Hepatocyte (in vitro differentiated cells): ENCODE measurements at regions not wholly inside any gene's neighbourhood (a gene's known extent, or its start where the extent isn't known, plus 50 kb on each side); places are given as distances from the start of the nearest gene placed in this dataset.

ENCODE experiments used
- DNase-seq: peaks from one replicate; pipeline ENCODE4 v3.0.0-alpha.2; 2016; ENCODE audit warnings: low spot score
- H2AFZ ChIP-seq: fragments of 200-600 bp; sonication (generic); 2 replicates; pipeline ENCODE4 v1.6.0; 2016; ENCODE audit warnings: antibody characterized with exemption, mild to moderate bottlenecking
- H3K27ac ChIP-seq: fragments of 200-600 bp; sonication (generic); 2 replicates; pipeline ENCODE4 v1.5.1; 2016; ENCODE audit warnings: mild to moderate bottlenecking
- H3K27me3 ChIP-seq: fragments of 200-600 bp; sonication (generic); 2 replicates; pipeline ENCODE4 v1.6.1; 2016
- H3K36me3 ChIP-seq: fragments of 200-600 bp; sonication (generic); replicated peaks from 2 replicates; pipeline ENCODE4 v1.5.1; 2016; ENCODE audit warnings: low read depth; ENCODE audit not compliant: insufficient read depth
- H3K4me1 ChIP-seq: fragments of 200-600 bp; sonication (generic); 2 replicates; pipeline ENCODE4 v1.5.1; 2016; ENCODE audit warnings: mild to moderate bottlenecking, moderate library complexity; ENCODE audit not compliant: insufficient read depth
- H3K4me2 ChIP-seq: fragments of 200-600 bp; sonication (generic); 2 replicates; pipeline ENCODE4 v1.6.0; 2016
- H3K4me3 ChIP-seq: fragments of 200-600 bp; sonication (generic); 2 replicates; pipeline ENCODE4 v1.5.1; 2016; ENCODE audit warnings: mild to moderate bottlenecking
- H3K79me2 ChIP-seq: fragments of 200-600 bp; sonication (generic); 2 replicates; pipeline ENCODE4 v1.6.0; 2017; ENCODE audit warnings: mild to moderate bottlenecking
- H3K9me2 ChIP-seq: fragments of 200-600 bp; sonication (generic); replicated peaks from 2 replicates; pipeline ENCODE4 v1.6.0; 2017; ENCODE audit warnings: mild to moderate bottlenecking; ENCODE audit not compliant: insufficient read depth
- H3K9me3 ChIP-seq: fragments of 200-600 bp; sonication (generic); 2 replicates; pipeline ENCODE4 v1.5.1; 2016; ENCODE audit warnings: low read depth, mild to moderate bottlenecking
- H4K20me1 ChIP-seq: fragments of 200-600 bp; sonication (generic); 2 replicates; pipeline ENCODE4 v1.6.0; 2016; ENCODE audit warnings: mild to moderate bottlenecking; ENCODE audit not compliant: insufficient read depth, poor library complexity, severe bottlenecking
- EZH2 ChIP-seq: fragments of 200-600 bp; sonication (generic); IDR thresholded peaks from 2 replicates; pipeline ENCODE4 v1.6.1; 2016; ENCODE audit warnings: antibody characterized with exemption, mild to moderate bottlenecking, borderline replicate concordance
- EZH2phosphoT487 ChIP-seq: fragments of 200-600 bp; sonication (generic); IDR thresholded peaks from one replicate; pipeline ENCODE4 v1.6.1; 2018; ENCODE audit warnings: antibody characterized with exemption, mild to moderate bottlenecking, low read depth, moderate library complexity; ENCODE audit not compliant: unreplicated experiment, severe bottlenecking
- WGBS: methylation state at CpG from one replicate; pipeline ENCODE4 v1.1.6; 2016; ENCODE audit warnings: low lambda C conversion rate; ENCODE audit errors: missing lambda C conversion rate; 5-methylcytosine and 5-hydroxymethylcytosine counted together
- TF ChIP-seq, protein P1 (sequence below): fragments of 200-600 bp; sonication (generic); IDR thresholded peaks from 2 replicates; pipeline ENCODE4 v1.5.1; 2016; ENCODE audit warnings: antibody characterized with exemption, mild to moderate bottlenecking; ENCODE audit not compliant: poor library complexity

DNA sequence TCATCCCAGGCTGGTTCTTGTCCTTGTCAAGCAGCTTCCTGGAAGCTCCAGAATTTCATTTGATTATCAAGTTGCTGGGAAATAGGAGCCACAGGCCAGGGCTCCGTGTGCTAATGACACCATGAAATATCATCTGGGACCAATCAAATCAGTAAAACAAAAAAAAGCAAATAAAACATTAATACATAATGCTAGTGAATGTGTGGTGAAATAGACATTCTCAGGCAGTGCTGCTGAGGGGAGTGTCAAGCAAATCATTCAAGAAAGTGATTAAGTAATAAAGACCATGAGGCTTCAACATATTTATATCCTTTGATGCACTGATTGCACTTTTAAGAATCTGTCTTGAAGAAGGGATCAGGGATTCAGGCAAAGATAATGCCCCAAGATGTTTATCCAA, 213.7 kb downstream of the MATN1 start:
- WGBS: 35% methylated on average over 1 of the region's 1 CpG
- TF ChIP-seq, protein P1, sequence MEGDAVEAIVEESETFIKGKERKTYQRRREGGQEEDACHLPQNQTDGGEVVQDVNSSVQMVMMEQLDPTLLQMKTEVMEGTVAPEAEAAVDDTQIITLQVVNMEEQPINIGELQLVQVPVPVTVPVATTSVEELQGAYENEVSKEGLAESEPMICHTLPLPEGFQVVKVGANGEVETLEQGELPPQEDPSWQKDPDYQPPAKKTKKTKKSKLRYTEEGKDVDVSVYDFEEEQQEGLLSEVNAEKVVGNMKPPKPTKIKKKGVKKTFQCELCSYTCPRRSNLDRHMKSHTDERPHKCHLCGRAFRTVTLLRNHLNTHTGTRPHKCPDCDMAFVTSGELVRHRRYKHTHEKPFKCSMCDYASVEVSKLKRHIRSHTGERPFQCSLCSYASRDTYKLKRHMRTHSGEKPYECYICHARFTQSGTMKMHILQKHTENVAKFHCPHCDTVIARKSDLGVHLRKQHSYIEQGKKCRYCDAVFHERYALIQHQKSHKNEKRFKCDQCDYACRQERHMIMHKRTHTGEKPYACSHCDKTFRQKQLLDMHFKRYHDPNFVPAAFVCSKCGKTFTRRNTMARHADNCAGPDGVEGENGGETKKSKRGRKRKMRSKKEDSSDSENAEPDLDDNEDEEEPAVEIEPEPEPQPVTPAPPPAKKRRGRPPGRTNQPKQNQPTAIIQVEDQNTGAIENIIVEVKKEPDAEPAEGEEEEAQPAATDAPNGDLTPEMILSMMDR: no peak

DNA sequence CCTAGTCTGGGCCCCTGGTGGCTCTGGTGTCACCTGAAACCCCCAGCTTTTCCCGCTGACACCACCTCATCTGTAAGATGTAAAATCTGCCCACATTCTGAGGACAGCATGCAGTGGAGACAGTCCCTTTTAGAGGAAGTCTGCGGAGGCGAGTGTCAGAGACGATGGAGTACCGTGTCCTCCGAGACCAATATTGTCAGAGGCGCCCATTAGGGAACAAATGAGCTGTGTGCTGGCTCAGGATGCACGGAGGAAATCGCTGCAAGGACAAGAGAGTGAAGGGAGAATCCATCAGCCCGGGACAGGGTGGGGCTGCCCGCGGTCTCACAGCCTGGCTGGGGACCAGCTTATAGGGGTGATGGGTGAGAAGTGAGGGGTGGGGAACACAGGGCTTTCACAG, 214.8 kb downstream of the MATN1 start:
- no peak overlapping the region for H2AFZ ChIP-seq
- TF ChIP-seq EZH2phosphoT487: no peak
- TF ChIP-seq, protein P1: no peak
- no peaks in the 10 kb centered on the region for H3K36me3 ChIP-seq
- no peaks in the 10 kb centered on the region for H3K4me1 ChIP-seq
- no peaks in the 10 kb centered on the region for H3K9me3 ChIP-seq
- no peaks in the 10 kb centered on the region for H4K20me1 ChIP-seq
- no peaks in the 10 kb centered on the region for H3K27me3 ChIP-seq
- H3K4me2 ChIP-seq: no peak overlapping the region
- H3K79me2 ChIP-seq: no peaks in the 10 kb centered on the region
- DNase-seq: no peak
- H3K27ac ChIP-seq: no peak overlapping the region
- no peaks in the 10 kb centered on the region for H3K9me2 ChIP-seq
- WGBS: 82% methylated on average over 12 of the region's 12 CpGs
- no peak overlapping the region for H3K4me3 ChIP-seq

More for the DNA sequence above, 213.7 kb downstream of the MATN1 start:
- no peak overlapping the region for H3K4me2 ChIP-seq
- no peaks in the 10 kb centered on the region for H3K36me3 ChIP-seq
- no peak for DNase-seq
- H3K9me2 ChIP-seq: no peaks in the 10 kb centered on the region
- H3K9me3 ChIP-seq: no peaks in the 10 kb centered on the region
- H2AFZ ChIP-seq: no peak overlapping the region
- no peaks in the 10 kb centered on the region for H3K27me3 ChIP-seq
- H3K79me2 ChIP-seq: no peaks in the 10 kb centered on the region
- no peak overlapping the region for H3K4me3 ChIP-seq
- H4K20me1 ChIP-seq: no peaks in the 10 kb centered on the region
- H3K27ac ChIP-seq: no peak overlapping the region
- no peaks in the 10 kb centered on the region for H3K4me1 ChIP-seq

DNA sequence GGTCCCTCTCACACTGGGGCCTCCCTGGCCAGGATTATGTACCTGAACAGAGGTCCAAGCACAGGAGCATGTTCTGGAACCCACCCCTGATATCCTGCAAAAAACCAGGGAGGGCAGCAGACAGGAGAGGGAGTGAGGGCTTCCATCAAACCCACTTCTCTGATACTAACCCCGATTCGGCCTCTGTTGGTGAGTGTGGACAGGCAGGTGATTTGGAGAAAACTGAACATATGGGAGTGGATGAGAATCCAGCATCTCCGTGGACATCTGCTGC, 215.3 kb downstream of the MATN1 start:
- Histone ChIP-seq H3K79me2 (no peaks in the 10 kb centered on the region), H3K27me3 (no peaks in the 10 kb centered on the region), H3K36me3 (no peaks in the 10 kb centered on the region), H2AFZ (no peak overlapping the region), H3K4me2 (no peak overlapping the region), H3K4me1 (no peaks in the 10 kb centered on the region), H3K9me3 (no peaks in the 10 kb centered on the region), H3K9me2 (no peaks in the 10 kb centered on the region), H3K4me3 (no peak overlapping the region), H3K27ac (no peak overlapping the region), H4K20me1 (no peaks in the 10 kb centered on the region)
- DNase-seq: no peak
- 87% methylated on average over 3 of the region's 3 CpGs for WGBS
- TF ChIP-seq, protein P1: no peak
- TF ChIP-seq EZH2phosphoT487 (no peak), EZH2 (no peak)

DNA sequence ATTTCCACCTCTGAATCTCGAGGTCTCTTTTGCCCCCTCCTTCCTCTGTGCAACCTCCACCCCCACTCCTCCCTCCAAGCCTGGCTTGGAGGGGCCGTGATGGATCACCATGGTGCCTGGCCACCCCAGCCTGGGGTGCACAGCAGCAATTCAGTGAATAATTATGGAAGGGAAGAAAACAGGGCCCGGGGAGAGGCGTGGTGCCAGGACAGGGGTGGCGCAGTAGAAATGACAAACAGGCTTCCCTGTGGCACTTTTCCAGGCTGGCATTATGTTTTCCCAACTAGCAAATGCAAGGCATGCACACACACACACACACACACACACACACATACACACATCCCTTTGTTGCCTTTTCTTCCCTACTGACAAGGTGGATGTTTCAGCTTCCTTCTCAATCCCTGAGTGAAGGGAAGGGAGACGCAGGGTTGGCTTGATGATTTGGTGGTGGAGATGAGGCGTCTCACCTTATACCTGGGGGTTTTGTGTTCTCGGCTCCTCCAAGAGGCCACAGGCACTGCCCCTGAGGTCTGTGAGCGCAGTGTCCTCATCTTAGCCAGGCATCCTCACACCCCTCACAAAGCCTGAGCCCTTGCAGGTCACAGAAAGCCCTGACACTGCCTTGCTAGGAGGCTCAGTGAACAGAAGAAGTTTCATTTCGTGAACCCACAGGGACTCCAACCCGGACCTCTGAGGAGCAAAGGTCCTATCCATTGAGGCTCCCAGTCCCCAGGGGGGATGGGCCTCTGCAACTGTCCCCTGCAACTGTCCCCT, 215.8 kb downstream of the MATN1 start:
- TF ChIP-seq, protein P1: no peak
- TF ChIP-seq EZH2phosphoT487 (no peak), EZH2 (no peak)
- no peaks in the 10 kb centered on the region for H3K9me3 ChIP-seq
- 86% methylated on average over 11 of the region's 11 CpGs for WGBS
- no peak overlapping the region for H3K4me3 ChIP-seq
- no peaks in the 10 kb centered on the region for H3K4me1 ChIP-seq
- no peaks in the 10 kb centered on the region for H3K36me3 ChIP-seq
- H3K27ac ChIP-seq: no peak overlapping the region
- no peaks in the 10 kb centered on the region for H3K9me2 ChIP-seq
- no peaks in the 10 kb centered on the region for H3K79me2 ChIP-seq
- no peak overlapping the region for H3K4me2 ChIP-seq
- H4K20me1 ChIP-seq: no peaks in the 10 kb centered on the region
- no peak overlapping the region for H2AFZ ChIP-seq
- no peak for DNase-seq
- H3K27me3 ChIP-seq: peaks cover 3% of the 10 kb centered on the region
